RWPE1 (cell line): ENCODE measurements at regions not wholly inside any gene's neighbourhood (a gene's known extent, or its start where the extent isn't known, plus 50 kb on each side); places are given as distances from the start of the nearest gene placed in this dataset.

ENCODE experiments used
- CTCF ChIA-PET: fragments of 350-600 bp; sonication (Branson Sonifier 250); formaldehyde crosslinking; extraction: SDS; loops from one replicate; lab custom pipeline; 2021; lab: Yijun Ruan, JAX
- POLR2A ChIA-PET: fragments of 400-600 bp; formaldehyde crosslinking; extraction: SDS; loops from one replicate; lab custom pipeline; 2020; ENCODE audit warnings: antibody characterized with exemption; ENCODE audit not compliant: low non-redundant PET; lab: Yijun Ruan, JAX
- DNase-seq: peaks from one replicate; pipeline ENCODE4 v3.0.0; 2012; ENCODE audit warnings: low spot score
- H3K27ac ChIP-seq: fragments of 450-650 bp; 2 replicates; pipeline ENCODE4 v1.5.1; 2017
- TF ChIP-seq, protein P1 (sequence below): fragments of 450-650 bp; conservative IDR thresholded peaks from 2 replicates; pipeline ENCODE4 v1.5.1; 2017; ENCODE audit warnings: low read depth, mild to moderate bottlenecking

DNA sequence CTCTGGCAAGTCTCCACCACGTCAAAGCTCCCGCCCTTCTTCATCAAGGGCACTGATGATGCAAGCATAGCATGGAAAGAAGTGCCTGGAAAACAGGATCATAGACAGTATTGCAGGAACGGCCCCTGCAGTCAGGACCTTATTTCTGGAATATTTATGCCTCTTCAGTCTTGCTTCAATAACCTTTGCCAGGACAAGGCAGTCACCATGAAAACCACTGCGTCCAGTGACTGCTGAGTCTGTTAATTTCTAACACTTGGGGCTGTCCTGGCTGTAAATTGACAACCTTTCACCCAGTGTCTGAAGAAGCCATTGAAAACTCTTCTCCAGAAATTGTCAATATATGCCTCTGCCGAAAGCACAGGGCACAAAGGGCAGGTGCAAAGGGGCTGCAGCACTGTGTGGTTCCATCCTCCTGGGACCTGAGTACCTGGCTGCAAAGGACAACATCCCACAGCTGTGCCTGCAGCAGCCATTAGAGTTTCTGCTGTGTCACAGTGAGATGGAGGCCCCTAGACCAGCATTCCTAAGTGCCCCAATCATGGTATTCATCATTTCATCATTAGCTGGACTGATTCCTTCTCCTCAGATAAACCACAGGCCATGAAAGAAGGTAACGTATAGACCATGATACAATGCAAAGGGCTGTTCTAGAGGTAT is 819.6 kb downstream of the RNF144A start:
- no peak for DNase-seq
- TF ChIP-seq, protein P1, sequence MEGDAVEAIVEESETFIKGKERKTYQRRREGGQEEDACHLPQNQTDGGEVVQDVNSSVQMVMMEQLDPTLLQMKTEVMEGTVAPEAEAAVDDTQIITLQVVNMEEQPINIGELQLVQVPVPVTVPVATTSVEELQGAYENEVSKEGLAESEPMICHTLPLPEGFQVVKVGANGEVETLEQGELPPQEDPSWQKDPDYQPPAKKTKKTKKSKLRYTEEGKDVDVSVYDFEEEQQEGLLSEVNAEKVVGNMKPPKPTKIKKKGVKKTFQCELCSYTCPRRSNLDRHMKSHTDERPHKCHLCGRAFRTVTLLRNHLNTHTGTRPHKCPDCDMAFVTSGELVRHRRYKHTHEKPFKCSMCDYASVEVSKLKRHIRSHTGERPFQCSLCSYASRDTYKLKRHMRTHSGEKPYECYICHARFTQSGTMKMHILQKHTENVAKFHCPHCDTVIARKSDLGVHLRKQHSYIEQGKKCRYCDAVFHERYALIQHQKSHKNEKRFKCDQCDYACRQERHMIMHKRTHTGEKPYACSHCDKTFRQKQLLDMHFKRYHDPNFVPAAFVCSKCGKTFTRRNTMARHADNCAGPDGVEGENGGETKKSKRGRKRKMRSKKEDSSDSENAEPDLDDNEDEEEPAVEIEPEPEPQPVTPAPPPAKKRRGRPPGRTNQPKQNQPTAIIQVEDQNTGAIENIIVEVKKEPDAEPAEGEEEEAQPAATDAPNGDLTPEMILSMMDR = no peak
- CTCF ChIA-PET = no interaction called here
- POLR2A ChIA-PET = no interaction called here
- no peak overlapping the region for H3K27ac ChIP-seq

DNA sequence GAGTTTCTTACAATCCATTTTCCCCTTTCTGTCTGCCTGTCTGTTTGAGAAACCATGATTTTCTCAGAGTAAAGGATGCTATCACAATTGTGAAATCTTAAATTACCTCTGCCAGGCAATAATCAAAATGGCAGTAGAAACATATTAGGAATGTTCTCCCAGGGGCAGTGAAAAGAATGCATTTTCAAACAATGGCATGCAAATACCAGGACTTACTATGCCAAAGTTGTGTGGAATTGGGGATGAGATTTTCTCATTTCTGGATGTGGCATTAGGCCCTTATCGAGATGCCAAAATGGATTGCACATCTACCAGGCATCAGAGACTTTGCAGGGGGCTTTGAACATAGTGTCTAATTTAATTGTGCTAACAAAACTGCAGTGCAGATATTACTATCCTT is 821.4 kb downstream of the RNF144A start:
- TF ChIP-seq, protein P1 = no peak
- no peak overlapping the region for H3K27ac ChIP-seq
- ChIA-PET CTCF (no interaction called here), POLR2A (no interaction called here)
- DNase-seq = no peak

DNA sequence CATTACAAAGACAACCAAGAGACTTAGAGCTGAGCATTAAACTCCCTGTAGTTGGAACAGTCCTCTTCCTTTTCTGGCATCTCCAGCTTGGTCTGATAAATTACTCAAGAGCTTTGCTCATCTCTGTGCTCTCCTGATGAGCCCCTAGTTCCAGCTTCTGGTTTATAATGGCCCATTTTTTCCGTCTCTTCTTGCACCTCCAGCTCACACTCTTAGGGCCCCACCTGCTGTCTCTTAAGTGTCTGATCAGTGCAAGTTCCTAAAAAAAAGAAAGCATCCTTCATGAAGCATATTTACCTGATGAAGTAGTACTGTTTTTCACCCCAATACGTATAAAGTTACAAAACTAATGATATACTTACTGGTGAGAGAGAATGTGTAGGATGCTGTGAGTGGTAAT is 822.9 kb downstream of the RNF144A start:
- ChIA-PET POLR2A (no interaction called here), CTCF (no interaction called here)
- TF ChIP-seq, protein P1 = no peak
- no peak overlapping the region for H3K27ac ChIP-seq
- DNase-seq = no peak

DNA sequence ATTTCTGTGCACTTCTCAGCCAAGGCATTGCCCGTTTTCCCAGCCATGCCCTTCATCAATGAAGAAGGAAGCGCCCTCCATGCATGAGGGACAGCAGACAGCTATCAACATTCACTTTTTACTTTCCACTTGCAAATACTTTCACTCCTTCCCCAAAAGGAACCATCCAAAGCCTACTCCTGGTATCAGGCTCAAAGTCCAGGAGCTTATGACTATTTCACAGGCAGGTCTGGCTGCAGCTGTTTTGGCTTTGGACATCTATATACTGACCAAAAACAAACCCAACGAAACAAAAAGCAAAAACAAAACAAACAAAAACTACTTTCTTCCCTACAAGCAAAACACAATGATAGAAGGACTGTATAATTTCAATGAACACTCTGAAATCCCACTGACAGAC is 825.1 kb downstream of the RNF144A start:
- POLR2A ChIA-PET = no interaction called here
- TF ChIP-seq, protein P1 = no peak
- no peak for DNase-seq
- no peak overlapping the region for H3K27ac ChIP-seq
- CTCF ChIA-PET = no interaction called here

DNA sequence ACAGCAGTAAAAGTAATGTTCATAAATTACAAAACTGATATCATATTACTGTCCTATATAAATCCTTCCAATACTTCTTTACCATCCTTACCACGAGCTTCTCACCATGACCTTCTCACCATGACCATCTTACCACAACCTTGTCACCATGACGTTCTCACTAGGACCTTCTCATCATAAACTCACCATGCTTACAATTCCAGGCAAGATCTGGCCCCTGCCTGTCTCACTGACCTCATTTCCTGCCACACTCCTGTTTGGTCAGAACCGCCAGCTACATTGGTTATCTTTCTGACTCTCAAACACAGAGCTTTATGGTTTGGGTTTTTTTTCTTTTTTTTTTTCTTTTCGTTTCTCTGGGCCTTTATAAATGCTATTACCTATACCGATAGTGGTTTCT is 827.6 kb downstream of the RNF144A start:
- no peak for DNase-seq
- H3K27ac ChIP-seq = no peak overlapping the region
- ChIA-PET CTCF (interaction anchor here (0.6 kb wide), 1 partner anchor 26 kb away, joined by 3 read pairs; no protein-coding TSS in a partner anchor), POLR2A (no interaction called here)
- TF ChIP-seq, protein P1 = no peak

DNA sequence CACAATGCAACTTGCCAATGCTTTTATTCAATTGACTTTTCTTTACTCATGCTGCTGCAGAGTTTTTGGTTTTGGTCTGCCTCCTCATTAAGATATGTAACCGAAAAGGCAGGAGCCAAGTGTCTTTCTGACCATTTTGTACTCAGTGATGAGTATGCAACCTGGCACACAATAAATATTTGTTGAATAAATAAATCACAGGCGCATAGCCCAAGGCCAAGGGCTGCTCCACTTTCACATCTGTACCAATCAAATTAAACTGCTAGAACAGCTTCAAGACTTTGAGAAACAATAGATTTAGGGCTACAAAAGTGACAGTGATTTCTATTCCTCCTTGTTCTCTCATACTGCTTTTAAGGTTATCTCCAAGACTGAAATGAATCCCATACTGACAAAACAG is 828.2 kb downstream of the RNF144A start:
- CTCF ChIA-PET = interaction anchor here (0.6 kb wide), 1 partner anchor 26 kb away, joined by 3 read pairs; no protein-coding TSS in a partner anchor
- TF ChIP-seq, protein P1 = no peak
- no peak overlapping the region for H3K27ac ChIP-seq
- POLR2A ChIA-PET = no interaction called here
- DNase-seq = no peak
